Endothelial cell of umbilical vein (primary cell): ENCODE measurements at regions not wholly inside any gene's neighbourhood (a gene's known extent, or its start where the extent isn't known, plus 50 kb on each side); places are given as distances from the start of the nearest gene placed in this dataset.

Source experiments
- BruUV-seq: library from RNA; stranded (reverse); fragments of 400-500 nt; replicated peaks from 2 replicates; lab custom pipeline; 2021; lab: Mats Ljungman, UMichigan
- CTCF ChIA-PET: fragments of 300-600, 350-600 bp; sonication (Branson Sonifier 250); formaldehyde crosslinking; loops from one replicate; lab custom pipeline; 2021; ENCODE audit warnings: antibody characterized with exemption, inconsistent platforms; lab: Charles Lee
- POLR2A ChIA-PET: fragments of 300-600, 350-600 bp; sonication (Branson Sonifier 250); formaldehyde crosslinking; loops from one replicate; lab custom pipeline; 2021; ENCODE audit warnings: antibody characterized with exemption, inconsistent platforms; lab: Charles Lee
- DNase-seq: peaks from one replicate; pipeline ENCODE4 v3.0.0-alpha.2; 2011; ENCODE audit warnings: low read depth, low spot score
- FAIRE-seq: peaks from 2 replicates; lab custom pipeline; 2011; peaks lifted over from hg19 to GRCh38; lab: Jason Lieb, UNC
- H2AFZ ChIP-seq: 2 replicates; pipeline ENCODE4 v1.6.0; 2012; ENCODE audit warnings: low read depth, low read length, control low read depth, inconsistent platforms
- H3K27ac ChIP-seq: 2 replicates; pipeline ENCODE4 v1.5.1; 2011; ENCODE audit warnings: low read depth, mild to moderate bottlenecking, control low read depth, low read length, moderate library complexity; ENCODE audit not compliant: insufficient read depth
- H3K27me3 ChIP-seq, 2 experiments: 2 replicates each; pipeline versions ENCODE4 v1.6.0 to v1.6.1; 2011; ENCODE audit warnings: low read length in 2 of 2, mixed read lengths in 1 of 2; ENCODE audit not compliant: control insufficient read depth in 2 of 2, insufficient read depth in 2 of 2
- H3K36me3 ChIP-seq, 2 experiments: 2 replicates in 1 of 2; 3 replicates in 1 of 2; pipeline ENCODE4 v1.5.1; 2011; ENCODE audit warnings: low read length in 2 of 2, mild to moderate bottlenecking in 1 of 2, moderate library complexity in 1 of 2; ENCODE audit not compliant: control insufficient read depth in 2 of 2, insufficient read depth in 2 of 2; ENCODE audit errors: extremely low read depth in 1 of 2
- H3K4me1 ChIP-seq: 3 replicates; pipeline ENCODE4 v1.5.1; 2011; ENCODE audit warnings: mild to moderate bottlenecking, low read length; ENCODE audit not compliant: control insufficient read depth, insufficient read depth; ENCODE audit errors: extremely low read depth
- H3K4me2 ChIP-seq: 2 replicates; pipeline ENCODE4 v1.6.1; 2011; ENCODE audit warnings: low read length, control low read depth, mixed read lengths; ENCODE audit not compliant: insufficient read depth
- H3K4me3 ChIP-seq, 3 experiments: fragments of 200-600 bp in 1 of 3; sonication (generic), shearing (Covaris generic) in 1 of 3; replicated peaks in 1 of 3; 2 replicates each; pipeline ENCODE4 v1.5.1; 2011 to 2016; ENCODE audit warnings: control low read depth in 3 of 3, low read length in 3 of 3, mild to moderate bottlenecking in 2 of 3, inconsistent platforms in 1 of 3, low read depth in 1 of 3, moderate library complexity in 1 of 3; ENCODE audit not compliant: insufficient read depth in 1 of 3
- H3K79me2 ChIP-seq: 2 replicates; pipeline ENCODE4 v1.6.0; 2012; ENCODE audit warnings: low read length, inconsistent platforms; ENCODE audit not compliant: control insufficient read depth, insufficient read depth
- H3K9ac ChIP-seq: replicated peaks from 2 replicates; pipeline ENCODE3; 2011; ENCODE audit warnings: low read length, control low read depth; ENCODE audit not compliant: insufficient read depth; ENCODE audit errors: extremely low read depth
- H3K9me1 ChIP-seq: replicated peaks from 3 replicates; pipeline ENCODE4 v1.6.0; 2011; ENCODE audit warnings: mild to moderate bottlenecking, low read length; ENCODE audit not compliant: control insufficient read depth, insufficient read depth; ENCODE audit errors: extremely low read depth
- H3K9me3 ChIP-seq: replicated peaks from 2 replicates; pipeline ENCODE4 v1.5.1; 2012; ENCODE audit warnings: low read length, inconsistent platforms; ENCODE audit not compliant: control insufficient read depth, insufficient read depth
- H4K20me1 ChIP-seq: replicated peaks from 2 replicates; pipeline ENCODE3; 2011; ENCODE audit warnings: mild to moderate bottlenecking, low read length; ENCODE audit not compliant: control insufficient read depth, insufficient read depth; ENCODE audit errors: extremely low read depth
- EZH2 ChIP-seq: IDR thresholded peaks from 2 replicates; pipeline ENCODE4 v1.6.1; 2012; ENCODE audit warnings: borderline replicate concordance, low read depth, mild to moderate bottlenecking, moderate library complexity, low read length, inconsistent platforms; ENCODE audit not compliant: severe bottlenecking
- FOS ChIP-seq: IDR thresholded peaks from 2 replicates; pipeline ENCODE4 v1.6.1; 2011; ENCODE audit warnings: mild to moderate bottlenecking, low read length, moderate library complexity, borderline replicate concordance; ENCODE audit not compliant: insufficient read depth
- GATA2 ChIP-seq: IDR thresholded peaks from 2 replicates; pipeline ENCODE4 v1.7.0; 2011; ENCODE audit warnings: low read depth, mild to moderate bottlenecking, moderate library complexity, mixed read lengths, low read length; ENCODE audit not compliant: insufficient read length, insufficient read depth
- JUN ChIP-seq: IDR thresholded peaks from 2 replicates; pipeline ENCODE4 v1.6.1; 2011; ENCODE audit warnings: borderline replicate concordance, low read depth; ENCODE audit not compliant: insufficient read length, insufficient read depth
- MYC ChIP-seq: IDR thresholded peaks from one replicate; pipeline ENCODE4 v1.6.1; 2011; ENCODE audit warnings: mild to moderate bottlenecking, low read depth, low read length
- POLR2A ChIP-seq: IDR thresholded peaks from 2 replicates; pipeline ENCODE4 v1.6.1; 2012; ENCODE audit warnings: low read depth, mild to moderate bottlenecking, control low read depth, low read length
- POLR2AphosphoS5 ChIP-seq: IDR thresholded peaks from 2 replicates; pipeline ENCODE4 v1.6.1; 2012; ENCODE audit warnings: low read depth, mild to moderate bottlenecking, control low read depth, low read length, moderate library complexity; ENCODE audit not compliant: insufficient read depth
- dilution Hi-C: fragments of 300-500 bp; cut with MboI; formaldehyde crosslinking; loops from one replicate; pipeline ENCODE4 v1.15.0; 2019; ENCODE audit warnings: low sequenced_read_pairs; ENCODE audit not compliant: extremely low pct_ligation_motif_present
- intact Hi-C: fragments of 100-400 bp; cut with micrococcal nuclease; formaldehyde crosslinking; loops from one replicate; pipeline ENCODE4 v1.10.0; 2022
- TF ChIP-seq, protein P1 (sequence below): IDR thresholded peaks from 2 replicates; pipeline ENCODE4 v1.6.1; 2011; ENCODE audit not compliant: insufficient read depth, insufficient read length
- TF ChIP-seq, protein P2 (sequence below), 2 donors: IDR thresholded peaks; 1 replicate in 1 of 2; 2 replicates in 1 of 2; pipeline ENCODE4 v1.5.1; 2011; ENCODE audit warnings: low read length in 2 of 2, mild to moderate bottlenecking in 2 of 2, moderate library complexity in 2 of 2, control low read depth in 1 of 2, inconsistent platforms in 1 of 2, low read depth in 1 of 2; ENCODE audit not compliant: insufficient read depth in 1 of 2; ENCODE audit errors: extremely low read depth in 1 of 2

- intact Hi-C loops (no loop called here), dilution Hi-C loops (no loop called here)
- FAIRE-seq (no peak), DNase-seq (no peak)
- Histone ChIP-seq H3K9me1 (no peaks in the 10 kb centered on the region), H4K20me1 (no peaks in the 10 kb centered on the region), H3K9ac (no peak overlapping the region), H3K4me1 (no peaks in the 10 kb centered on the region), H3K79me2 (no peaks in the 10 kb centered on the region), H3K27ac (no peak overlapping the region), H3K36me3 (no peaks in the 10 kb centered on the region), H3K4me3 (no peak overlapping the region), H3K27me3 (peaks cover 12 to 30% of the 10 kb centered on the region in 2 experiments), H2AFZ (no peak overlapping the region), H3K9me3 (no peaks in the 10 kb centered on the region), H3K4me2 (no peak overlapping the region)
- no TSS peak for BruUV-seq
- POLR2A ChIA-PET: no interaction called here
- TF ChIP-seq POLR2AphosphoS5: no peak
- TF ChIP-seq JUN: no peak
- no peak for TF ChIP-seq GATA2
- TF ChIP-seq POLR2A: no peak
- no peak for TF ChIP-seq EZH2
- no peak for TF ChIP-seq MYC
- TF ChIP-seq, protein P1, sequence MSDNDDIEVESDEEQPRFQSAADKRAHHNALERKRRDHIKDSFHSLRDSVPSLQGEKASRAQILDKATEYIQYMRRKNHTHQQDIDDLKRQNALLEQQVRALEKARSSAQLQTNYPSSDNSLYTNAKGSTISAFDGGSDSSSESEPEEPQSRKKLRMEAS: no peak
- no peak for TF ChIP-seq FOS
- TF ChIP-seq, protein P2, sequence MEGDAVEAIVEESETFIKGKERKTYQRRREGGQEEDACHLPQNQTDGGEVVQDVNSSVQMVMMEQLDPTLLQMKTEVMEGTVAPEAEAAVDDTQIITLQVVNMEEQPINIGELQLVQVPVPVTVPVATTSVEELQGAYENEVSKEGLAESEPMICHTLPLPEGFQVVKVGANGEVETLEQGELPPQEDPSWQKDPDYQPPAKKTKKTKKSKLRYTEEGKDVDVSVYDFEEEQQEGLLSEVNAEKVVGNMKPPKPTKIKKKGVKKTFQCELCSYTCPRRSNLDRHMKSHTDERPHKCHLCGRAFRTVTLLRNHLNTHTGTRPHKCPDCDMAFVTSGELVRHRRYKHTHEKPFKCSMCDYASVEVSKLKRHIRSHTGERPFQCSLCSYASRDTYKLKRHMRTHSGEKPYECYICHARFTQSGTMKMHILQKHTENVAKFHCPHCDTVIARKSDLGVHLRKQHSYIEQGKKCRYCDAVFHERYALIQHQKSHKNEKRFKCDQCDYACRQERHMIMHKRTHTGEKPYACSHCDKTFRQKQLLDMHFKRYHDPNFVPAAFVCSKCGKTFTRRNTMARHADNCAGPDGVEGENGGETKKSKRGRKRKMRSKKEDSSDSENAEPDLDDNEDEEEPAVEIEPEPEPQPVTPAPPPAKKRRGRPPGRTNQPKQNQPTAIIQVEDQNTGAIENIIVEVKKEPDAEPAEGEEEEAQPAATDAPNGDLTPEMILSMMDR (IDR thresholded peaks at IDR 0.05; ENCODE audit: extremely low read depth in 1 of 2, insufficient read depth in 1 of 2, low read depth in 1 of 2, low read length in 2 of 2): no peak
- CTCF ChIA-PET: interaction anchor here (1.3 kb wide), 1 partner anchor 16 kb away, joined by 5 read pairs; no protein-coding TSS in a partner anchor
These were observed 129.8 kb upstream of the HSD17B12 start for GRCh38 chr11:43550714-43551113.
